BE2C (cell line): ENCODE measurements at regions not wholly inside any gene's neighbourhood (a gene's known extent, or its start where the extent isn't known, plus 50 kb on each side); places are given as distances from the start of the nearest gene placed in this dataset.

ENCODE experiments used
- DNase-seq: peaks from one replicate; pipeline ENCODE4 v3.0.0-alpha.2; 2020
- H3K27me3 ChIP-seq: fragments of 250-450 bp; sonication (Bioruptor Pico); 2 replicates; pipeline ENCODE4 v1.5.1; 2020; ENCODE audit warnings: mild to moderate bottlenecking
- H3K36me3 ChIP-seq: fragments of 250-450 bp; sonication (Bioruptor Pico); 2 replicates; pipeline ENCODE4 v1.5.1; 2020; ENCODE audit warnings: mild to moderate bottlenecking
- H3K4me1 ChIP-seq: fragments of 250-450 bp; sonication (Bioruptor Pico); 2 replicates; pipeline ENCODE4 v1.5.1; 2020
- H3K4me3 ChIP-seq: 2 replicates; pipeline ENCODE4 v1.5.1; 2011; ENCODE audit warnings: low read depth, low read length
- H3K9me3 ChIP-seq: fragments of 250-450 bp; sonication (Bioruptor Pico); 2 replicates; pipeline ENCODE4 v1.5.1; 2020
- CTCF ChIP-seq: IDR thresholded peaks from 2 replicates; pipeline ENCODE4 v1.5.1; 2012; ENCODE audit warnings: mild to moderate bottlenecking, low read depth, low read length

- no peaks in the 10 kb centered on the region for H3K27me3 ChIP-seq
Observed at GRCh38 chr12:111091051-111091450, 170.7 kb upstream of the MYL2 start.

GRCh38 chr12:111089616-111090015 lies 169.2 kb upstream of the MYL2 start:
- no peaks in the 10 kb centered on the region for H3K4me1 ChIP-seq
- no peaks in the 10 kb centered on the region for H3K27me3 ChIP-seq
- no peak for TF ChIP-seq CTCF
- no peaks in the 10 kb centered on the region for H3K9me3 ChIP-seq
- no peak overlapping the region for H3K4me3 ChIP-seq
- DNase-seq = no peak
- H3K36me3 ChIP-seq = no peaks in the 10 kb centered on the region

More at GRCh38 chr12:111091051-111091450, 170.7 kb upstream of the MYL2 start:
- no peaks in the 10 kb centered on the region for H3K36me3 ChIP-seq
- no peaks in the 10 kb centered on the region for H3K4me1 ChIP-seq
- H3K4me3 ChIP-seq = no peak overlapping the region
- DNase-seq = no peak
- H3K9me3 ChIP-seq = no peaks in the 10 kb centered on the region
- TF ChIP-seq CTCF = no peak

GRCh38 chr12:111088409-111088808 lies 168.0 kb upstream of the MYL2 start:
- Histone ChIP-seq H3K4me1 (no peaks in the 10 kb centered on the region), H3K9me3 (no peaks in the 10 kb centered on the region), H3K4me3 (no peak overlapping the region), H3K27me3 (no peaks in the 10 kb centered on the region), H3K36me3 (no peaks in the 10 kb centered on the region)
- no peak for DNase-seq
- TF ChIP-seq CTCF = no peak

GRCh38 chr12:111086947-111087700 lies 166.7 kb upstream of the MYL2 start:
- Histone ChIP-seq H3K27me3 (no peaks in the 10 kb centered on the region), H3K4me1 (no peaks in the 10 kb centered on the region), H3K4me3 (no peak overlapping the region), H3K9me3 (no peaks in the 10 kb centered on the region), H3K36me3 (no peaks in the 10 kb centered on the region)
- DNase-seq = no peak
- TF ChIP-seq CTCF = no peak

GRCh38 chr12:111085096-111085495 lies 164.7 kb upstream of the MYL2 start:
- Histone ChIP-seq H3K4me3 (no peak overlapping the region), H3K4me1 (no peaks in the 10 kb centered on the region), H3K36me3 (no peaks in the 10 kb centered on the region), H3K9me3 (no peaks in the 10 kb centered on the region), H3K27me3 (no peaks in the 10 kb centered on the region)
- no peak for TF ChIP-seq CTCF
- no peak for DNase-seq

- no peak for DNase-seq
- no peaks in the 10 kb centered on the region for H3K9me3 ChIP-seq
- TF ChIP-seq CTCF = no peak
- no peaks in the 10 kb centered on the region for H3K27me3 ChIP-seq
- no peaks in the 10 kb centered on the region for H3K4me1 ChIP-seq
- H3K36me3 ChIP-seq = no peaks in the 10 kb centered on the region
- H3K4me3 ChIP-seq = no peak overlapping the region
Observed at GRCh38 chr12:111084605-111085004, 164.2 kb upstream of the MYL2 start.
